K562 (cell line): ENCODE measurements at regions not wholly inside any gene's neighbourhood (a gene's known extent, or its start where the extent isn't known, plus 50 kb on each side); places are given as distances from the start of the nearest gene placed in this dataset.

Source experiments
- ARID1B ChIP-seq: fragments of 450-650 bp; IDR thresholded peaks from 2 replicates; pipeline ENCODE4 v1.6.1; 2016; ENCODE audit warnings: antibody characterized with exemption, mild to moderate bottlenecking, inconsistent platforms
- BRD4 ChIP-seq: fragments of 200-600 bp; sonication (generic); IDR thresholded peaks from 2 replicates; pipeline ENCODE4 v1.6.1; 2017; ENCODE audit warnings: inconsistent platforms
- CTCF ChIP-seq, 3 experiments: IDR thresholded peaks in 2 of 3; conservative IDR thresholded peaks in 1 of 3; 2 replicates each; pipeline ENCODE4 v1.5.1; 2011 to 2012; ENCODE audit warnings: low read length in 3 of 3, mild to moderate bottlenecking in 3 of 3, control low read depth in 2 of 3, improper control_type of control experiment in 1 of 3, inconsistent platforms in 1 of 3, low read depth in 1 of 3, mixed read lengths in 1 of 3, moderate library complexity in 1 of 3; ENCODE audit not compliant: insufficient read depth in 2 of 3
- DDX20 ChIP-seq: fragments of 450-650 bp; IDR thresholded peaks from 2 replicates; pipeline ENCODE4 v1.6.1; 2016; ENCODE audit warnings: missing genetic modification characterization, low read depth, mild to moderate bottlenecking, missing compliant biosample characterization, moderate library complexity
- ILK ChIP-seq: fragments of 450-650 bp; IDR thresholded peaks from 2 replicates; pipeline ENCODE4 v1.6.1; 2016; ENCODE audit warnings: missing genetic modification characterization, low read depth, mild to moderate bottlenecking, missing compliant biosample characterization, moderate library complexity, borderline replicate concordance
- LCOR ChIP-seq: sonication (generic); formaldehyde crosslinking; IDR thresholded peaks from 2 replicates; pipeline ENCODE4 v1.8.0; 2022; ENCODE audit warnings: mild to moderate bottlenecking, missing genetic modification reagents
- NFIC ChIP-seq: fragments of 450-650 bp; IDR thresholded peaks from 2 replicates; pipeline ENCODE4 v1.6.1; 2017; ENCODE audit warnings: mild to moderate bottlenecking, inconsistent platforms
- SFPQ ChIP-seq: fragments of 200-400 bp; formaldehyde crosslinking; IDR thresholded peaks from 2 replicates; pipeline ENCODE4 v1.6.1; 2017; ENCODE audit warnings: mild to moderate bottlenecking, low read depth, low read length, moderate library complexity
- SIX5 ChIP-seq, 2 experiments: IDR thresholded peaks; 2 replicates each; pipeline ENCODE4 v1.6.1; 2011; ENCODE audit warnings: low read length in 2 of 2, borderline replicate concordance in 1 of 2, low read depth in 1 of 2, mild to moderate bottlenecking in 1 of 2, moderate library complexity in 1 of 2; ENCODE audit not compliant: insufficient read depth in 1 of 2
- SMAD1 ChIP-seq: fragments of 150-350 bp; IDR thresholded peaks from 2 replicates; pipeline ENCODE4 v1.6.1; 2014; ENCODE audit warnings: low read length, low read depth; ENCODE audit not compliant: partially characterized antibody
- SMAD4 ChIP-seq: fragments of 250-450 bp; sonication (Bioruptor Pico); conservative IDR thresholded peaks from 2 replicates; pipeline ENCODE4 v1.8.0; 2021; ENCODE audit warnings: inconsistent platforms, mild to moderate bottlenecking, moderate library complexity
- SRSF7 ChIP-seq: fragments of 200-400 bp; formaldehyde crosslinking; optimal IDR thresholded peaks from 2 replicates; pipeline ENCODE3; 2017; ENCODE audit warnings: mild to moderate bottlenecking, low read depth, low read length
- TOE1 ChIP-seq, 2 experiments: fragments of 450-650 bp in 1 of 2; sonication (generic) in 1 of 2; formaldehyde crosslinking in 1 of 2; IDR thresholded peaks; 2 replicates each; pipeline versions ENCODE4 v1.7.1 to v1.8.0; 2016 to 2022; ENCODE audit warnings: borderline replicate concordance in 2 of 2, mild to moderate bottlenecking in 2 of 2, antibody characterized with exemption in 1 of 2, inconsistent platforms in 1 of 2, low read depth in 1 of 2, missing genetic modification reagents in 1 of 2, moderate library complexity in 1 of 2
- ZBTB8A ChIP-seq: fragments of 450-650 bp; IDR thresholded peaks from 2 replicates; pipeline ENCODE4 v1.6.1; 2018; ENCODE audit warnings: mild to moderate bottlenecking, moderate library complexity; ENCODE audit not compliant: partially characterized antibody
- ZKSCAN8 ChIP-seq: fragments of 200-800 bp; sonication (Bioruptor generic); IDR thresholded peaks from 2 replicates; pipeline ENCODE4 v1.6.1; 2016; ENCODE audit warnings: missing genetic modification characterization, missing compliant biosample characterization
- ZNF121 ChIP-seq: sonication (generic); formaldehyde crosslinking; conservative IDR thresholded peaks from 2 replicates; pipeline ENCODE4 v1.8.0; 2022; ENCODE audit warnings: missing genetic modification reagents
- ZNF184 ChIP-seq: sonication (generic); formaldehyde crosslinking; IDR thresholded peaks from 2 replicates; pipeline ENCODE4 v1.5.0; 2020; ENCODE audit warnings: missing genetic modification reagents
- ZNF232 ChIP-seq: sonication (generic); formaldehyde crosslinking; IDR thresholded peaks from 2 replicates; pipeline ENCODE4 v1.8.0; 2022; ENCODE audit warnings: mild to moderate bottlenecking, missing genetic modification reagents
- ZNF431 ChIP-seq: sonication (generic); formaldehyde crosslinking; IDR thresholded peaks from 2 replicates; pipeline ENCODE4 v1.8.0; 2022; ENCODE audit warnings: mild to moderate bottlenecking, missing genetic modification reagents
- ZNF644 ChIP-seq: fragments of 200-800 bp; sonication (Bioruptor generic); IDR thresholded peaks from 2 replicates; pipeline ENCODE4 v1.6.1; 2016; ENCODE audit warnings: low read depth, missing genetic modification characterization, missing compliant biosample characterization
- ZNF696 ChIP-seq: fragments of 250-450 bp; sonication (Bioruptor Pico); conservative IDR thresholded peaks from 2 replicates; pipeline ENCODE4 v1.4.0; 2020; ENCODE audit warnings: mild to moderate bottlenecking, moderate library complexity
- ZNF76 ChIP-seq: fragments of 250-450 bp; sonication (Bioruptor Pico); IDR thresholded peaks from 2 replicates; pipeline ENCODE4 v1.4.0; 2020; ENCODE audit warnings: mild to moderate bottlenecking, moderate library complexity, borderline replicate concordance
- TF ChIP-seq, protein P1 (sequence below), 2 experiments: fragments of 450-650 bp in 1 of 2; sonication (generic) in 1 of 2; formaldehyde crosslinking in 1 of 2; IDR thresholded peaks in 1 of 2; conservative IDR thresholded peaks in 1 of 2; 2 replicates each; pipeline versions ENCODE4 v1.6.1 to v1.8.1; 2016 to 2023; ENCODE audit warnings: mild to moderate bottlenecking in 2 of 2, moderate library complexity in 2 of 2, inconsistent platforms in 1 of 2, missing genetic modification reagents in 1 of 2

DNA sequence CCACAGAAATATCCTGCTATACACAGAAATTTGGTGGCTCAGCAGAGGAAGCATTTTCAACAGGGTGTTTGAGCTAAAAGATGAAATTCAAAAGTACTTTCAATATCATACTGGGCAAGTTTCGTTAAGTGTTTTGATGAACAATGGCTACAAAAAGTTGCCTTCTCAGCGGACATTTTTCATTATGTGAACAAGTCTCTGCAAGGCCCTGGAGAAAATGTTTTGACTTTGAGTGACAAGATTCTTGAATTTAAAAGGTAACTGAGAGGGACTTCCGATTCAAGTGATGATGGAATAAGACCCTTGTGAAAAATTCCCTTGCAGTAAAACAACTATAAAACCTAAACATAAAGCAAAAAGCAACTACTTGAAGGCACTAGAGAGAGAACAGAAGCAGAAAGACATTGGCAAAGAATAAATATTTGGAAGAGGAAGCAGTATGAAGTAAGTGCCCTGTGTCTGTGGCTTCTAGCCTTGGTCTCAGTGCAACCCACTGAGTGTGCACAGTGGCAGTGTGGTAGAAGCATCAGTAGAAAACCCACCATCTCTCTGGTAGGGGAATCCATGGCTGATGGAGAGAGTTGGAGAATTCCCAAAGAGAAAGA lies 62.5 kb upstream of the NAMPT start (continued):
- 0 out of 2 replicates have a peak, but pooled peaks have one; percentile 43 for TF ChIP-seq ZNF76
- TF ChIP-seq SRSF7 = no peak
- peak; percentile 62; the same call in 1 of the 2 replicates for TF ChIP-seq ZNF644 (tag)
- TF ChIP-seq SFPQ = no peak
- TF ChIP-seq ZNF184 (CRISPR knock-in tag) = no peak
- no peak for TF ChIP-seq SIX5 (IDR thresholded peaks at IDR 0.05; ENCODE audit: borderline replicate concordance in 1 of 2, insufficient read depth in 1 of 2, low read depth in 1 of 2, low read length in 2 of 2)
- TF ChIP-seq ARID1B = no peak
- TF ChIP-seq TOE1 (IDR thresholded peaks at IDR 0.05; ENCODE audit: borderline replicate concordance) = no peak
- TF ChIP-seq TOE1 (CRISPR knock-in tag; IDR thresholded peaks at IDR 0.05; ENCODE audit: borderline replicate concordance, low read depth) = no peak
- TF ChIP-seq SMAD4 (CRISPR knock-in tag) = peak; percentile 51; the same call in 1 of the 2 replicates
- no peak for TF ChIP-seq ZNF431 (CRISPR knock-in tag)
- no peak for TF ChIP-seq ZNF121
- no peak for TF ChIP-seq SMAD1
- no peak for TF ChIP-seq ZNF232 (CRISPR knock-in tag)
- TF ChIP-seq NFIC = no peak
- no peak; the same call in 1 of the 2 replicates for TF ChIP-seq BRD4
- no peak for TF ChIP-seq ZBTB8A
- TF ChIP-seq ZKSCAN8 (CRISPR knock-in tag) = no peak
- TF ChIP-seq LCOR (CRISPR knock-in tag) = 0 out of 2 replicates have a peak, but pooled peaks have one; percentile 14
- TF ChIP-seq CTCF (IDR thresholded peaks at IDR 0.05 in 2 of 3, conservative IDR thresholded peaks at IDR 0.05 in 1 of 3; ENCODE audit: insufficient read depth in 2 of 3, low read depth in 1 of 3, low read length in 3 of 3) = no peak
- 0 out of 2 replicates have a peak, but pooled peaks have one; percentile 27 for TF ChIP-seq DDX20
- 0 out of 2 replicates have a peak, but pooled peaks have one; percentile 31 for TF ChIP-seq ZNF696
- TF ChIP-seq, protein P1, sequence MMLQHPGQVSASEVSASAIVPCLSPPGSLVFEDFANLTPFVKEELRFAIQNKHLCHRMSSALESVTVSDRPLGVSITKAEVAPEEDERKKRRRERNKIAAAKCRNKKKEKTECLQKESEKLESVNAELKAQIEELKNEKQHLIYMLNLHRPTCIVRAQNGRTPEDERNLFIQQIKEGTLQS (IDR thresholded peaks at IDR 0.05) = no peak
- TF ChIP-seq, protein P1 (CRISPR knock-in tag; conservative IDR thresholded peaks at IDR 0.05) = no peak
- TF ChIP-seq ILK = peak; percentile 30; the same call in 1 of the 2 replicates
